ENCODE measurements at regions not wholly inside any gene's neighbourhood (a gene's known extent, or its start where the extent isn't known, plus 50 kb on each side); places are given as distances from the start of the nearest gene placed in this dataset.

- no peak for TF ChIP-seq CTCF (IDR thresholded peaks at IDR 0.05; ENCODE audit: low read length)
- TF ChIP-seq EZH2 (IDR thresholded peaks at IDR 0.05; ENCODE audit: borderline replicate concordance, low read length) = no peak
Measured at GRCh38 chr18:56388571-56388970, 249.8 kb downstream of the TXNL1 start.

All from OCI-LY1 (cell line).